HL-60/S4 (cell line): ENCODE measurements at regions not wholly inside any gene's neighbourhood (a gene's known extent, or its start where the extent isn't known, plus 50 kb on each side); places are given as distances from the start of the nearest gene placed in this dataset.
"Not testable (repeated sequence)": the region's sequence is repeated elsewhere in the genome, so short reads cannot be mapped to it uniquely, and the experiment has no call there.

Source experiments
- in situ Hi-C: fragments of 300-500 bp; cut with MboI; formaldehyde crosslinking; loops from 2 replicates; pipeline ENCODE4 v1.14.3; 2022; ENCODE audit warnings: low sequenced_read_pairs

DNA sequence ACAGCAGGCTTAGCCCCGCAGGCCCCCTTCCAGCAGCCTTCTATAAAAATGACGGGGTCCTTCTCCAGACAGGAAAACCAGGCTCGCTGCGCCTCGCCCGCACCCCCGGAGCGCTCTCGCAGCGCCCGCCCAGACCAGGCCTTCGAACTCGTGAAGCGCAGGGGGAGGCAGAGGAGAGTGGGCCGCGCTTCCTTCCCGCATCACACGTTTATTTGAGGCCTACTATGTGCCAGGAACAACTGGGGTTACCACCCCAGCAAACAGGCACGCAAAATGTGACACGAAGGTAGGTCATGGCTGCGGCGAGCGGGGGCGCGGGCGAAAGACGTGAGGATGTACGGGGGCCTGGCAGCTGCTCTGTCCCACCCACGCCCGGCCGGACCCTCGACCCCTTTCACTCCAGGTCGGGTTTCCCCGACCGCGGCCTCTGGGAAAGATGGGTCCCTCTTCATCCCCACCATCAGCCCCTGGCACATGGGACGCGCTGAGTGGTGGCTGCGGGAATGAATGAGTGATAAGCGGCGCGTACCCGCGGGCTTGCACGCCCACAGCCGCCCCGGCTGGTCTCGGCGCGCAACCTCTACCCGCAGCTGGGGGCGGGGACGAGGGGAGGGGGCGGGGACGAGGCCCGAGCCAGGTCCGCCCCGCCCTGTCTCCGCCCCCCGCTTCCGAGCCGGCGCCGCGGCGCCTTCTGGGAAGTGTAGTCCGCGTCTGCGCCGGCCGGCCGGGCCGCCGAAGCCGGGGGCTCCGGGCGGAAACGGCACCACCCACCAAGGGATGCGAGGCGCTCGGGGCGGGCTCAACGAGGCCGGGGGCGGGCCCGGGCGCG lies 59.1 kb downstream of the ZNF467 start:
- in situ Hi-C loops: no loop called here

GRCh38 chr7:149713731-149714068 lies 59.7 kb downstream of the ZNF467 start:
- in situ Hi-C loops: no loop called here

DNA sequence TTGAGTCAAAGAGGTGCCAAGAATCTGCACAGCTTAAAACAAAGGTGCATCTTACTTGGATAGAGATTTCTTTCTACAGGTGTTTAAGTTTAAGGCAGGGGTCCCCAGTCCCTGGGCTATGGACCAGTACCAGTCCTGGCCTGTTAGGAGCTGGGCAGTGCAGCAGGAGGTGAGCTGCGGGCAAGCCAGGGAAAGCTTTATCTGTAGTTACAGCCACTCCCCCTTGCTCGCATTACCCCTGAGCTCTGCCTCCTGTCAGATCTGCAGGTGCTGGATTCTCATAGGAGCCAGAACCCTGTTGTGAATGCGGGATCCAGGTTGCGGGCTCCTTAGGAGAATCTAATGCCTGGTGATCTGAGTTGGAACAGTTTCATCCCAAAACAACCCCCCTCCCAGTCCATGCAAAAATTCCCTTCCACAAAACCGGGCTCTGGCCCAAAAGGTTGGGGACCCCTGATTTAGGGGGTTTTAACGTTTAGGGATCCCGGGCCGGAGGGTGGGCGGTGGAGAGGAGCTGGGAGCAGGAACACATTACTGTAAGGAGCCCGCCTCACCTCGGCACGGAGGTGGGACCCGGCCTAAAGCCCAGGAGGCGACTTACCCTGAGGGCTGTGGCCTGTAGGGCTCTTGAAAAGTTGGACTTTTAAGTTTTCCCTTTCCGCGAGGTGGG lies 60.2 kb downstream of the ZNF467 start:
- in situ Hi-C loops: no loop called here

DNA sequence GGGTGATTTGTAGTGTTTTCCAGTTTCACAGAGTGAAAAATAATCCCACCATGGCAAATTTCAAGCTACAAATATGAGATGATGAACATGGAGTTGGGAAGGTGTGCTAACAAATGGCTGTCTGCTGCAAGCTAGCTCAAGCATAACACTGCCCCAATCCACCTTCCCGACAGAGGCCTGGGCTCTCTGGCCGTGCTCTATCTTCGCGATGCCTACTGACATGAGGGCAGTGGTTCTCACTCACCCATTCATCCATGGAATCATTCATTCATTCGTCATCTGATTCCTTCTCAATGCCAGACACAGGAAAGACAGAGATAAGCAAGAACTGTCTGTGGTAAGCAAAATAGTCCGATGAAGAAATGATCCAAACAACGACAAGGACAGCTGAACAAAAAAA lies 65.4 kb downstream of the ZNF467 start:
- in situ Hi-C loops: no loop called here

- in situ Hi-C loops: no loop called here
These were observed 65.9 kb downstream of the ZNF467 start for GRCh38 chr7:149707448-149707886.

DNA sequence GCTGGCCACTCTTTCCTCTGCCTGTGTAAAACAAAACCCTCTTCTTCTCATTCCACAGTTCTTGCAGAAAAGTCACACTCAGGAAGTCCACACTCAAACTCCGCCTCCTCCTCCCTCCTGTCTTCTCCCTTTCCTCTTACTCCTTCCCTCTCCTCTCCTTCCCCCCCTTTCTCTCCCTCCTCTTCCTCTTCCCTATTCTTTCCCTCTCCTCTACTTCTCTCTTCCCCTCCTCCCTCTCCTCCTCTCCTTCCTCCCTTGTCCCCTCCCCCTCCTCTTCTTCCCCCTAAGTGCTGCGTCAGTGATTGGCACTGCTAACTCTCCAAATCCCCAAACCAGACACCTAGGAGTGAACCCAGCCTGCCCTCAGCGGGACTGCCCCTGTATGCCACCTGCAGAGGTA lies 67.0 kb downstream of the ZNF467 start:
- in situ Hi-C loops: no loop called here

DNA sequence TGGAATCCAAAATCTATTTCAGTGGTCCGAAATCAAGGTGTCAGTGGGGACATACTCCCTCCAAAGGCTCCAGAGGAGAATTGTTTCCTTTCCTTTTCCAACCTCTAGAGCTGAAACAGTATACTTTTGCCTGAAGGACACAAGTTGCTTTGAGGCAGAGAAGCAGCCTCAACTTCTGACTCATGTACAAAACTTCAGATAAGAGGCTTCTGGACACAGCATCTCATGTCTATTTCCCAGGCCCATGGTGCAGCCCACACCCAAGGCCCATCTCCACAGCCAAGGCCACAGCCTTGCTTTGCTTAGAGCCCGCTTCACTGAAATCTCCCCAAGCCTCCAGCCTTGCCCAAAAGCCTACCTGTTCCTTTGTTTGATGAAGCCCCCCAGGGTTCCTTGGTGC lies 68.9 kb downstream of the ZNF467 start:
- in situ Hi-C loops: no loop called here

DNA sequence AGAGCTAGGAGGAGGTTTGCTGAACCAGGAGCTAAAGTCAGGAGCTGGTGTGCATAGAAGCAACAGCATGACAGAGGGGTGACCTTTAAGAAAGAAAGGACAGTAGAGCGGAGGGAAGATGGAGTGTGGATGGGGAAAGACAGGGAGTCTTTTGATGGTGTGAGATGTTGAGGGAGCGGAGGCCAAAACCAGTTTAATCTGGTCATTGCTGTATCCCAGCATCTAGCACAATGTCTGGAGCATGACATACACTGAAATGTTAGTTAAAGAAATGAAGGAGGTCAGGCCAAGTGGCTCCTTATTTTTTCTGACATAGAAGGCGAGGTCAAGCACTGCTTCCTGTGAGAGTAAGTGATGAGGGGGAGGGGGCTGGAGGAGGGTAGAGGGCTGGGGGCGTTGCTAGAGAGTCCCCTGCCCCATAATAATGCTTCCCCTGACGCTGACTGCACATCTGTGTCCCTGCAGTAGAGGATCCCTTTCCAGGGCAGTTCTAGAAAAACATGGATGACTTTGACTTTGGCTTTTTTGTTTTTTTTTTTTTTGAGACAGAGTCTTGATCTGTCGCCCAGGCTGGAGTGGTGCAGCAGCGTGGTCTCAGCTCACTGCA lies 70.2 kb downstream of the ZNF467 start:
- in situ Hi-C loops: no loop called here

- in situ Hi-C loops: no loop called here
These were observed 71.7 kb downstream of the ZNF467 start for GRCh38 chr7:149701495-149702240.

GRCh38 chr7:149697767-149698166 lies 75.6 kb downstream of the ZNF467 start:
- in situ Hi-C loops: not testable (repeated sequence)

GRCh38 chr7:149696280-149696679 lies 77.1 kb downstream of the ZNF467 start:
- in situ Hi-C loops: no loop called here

- in situ Hi-C loops: no loop called here
These were observed 80.8 kb downstream of the ZNF467 start for GRCh38 chr7:149692557-149692982.

DNA sequence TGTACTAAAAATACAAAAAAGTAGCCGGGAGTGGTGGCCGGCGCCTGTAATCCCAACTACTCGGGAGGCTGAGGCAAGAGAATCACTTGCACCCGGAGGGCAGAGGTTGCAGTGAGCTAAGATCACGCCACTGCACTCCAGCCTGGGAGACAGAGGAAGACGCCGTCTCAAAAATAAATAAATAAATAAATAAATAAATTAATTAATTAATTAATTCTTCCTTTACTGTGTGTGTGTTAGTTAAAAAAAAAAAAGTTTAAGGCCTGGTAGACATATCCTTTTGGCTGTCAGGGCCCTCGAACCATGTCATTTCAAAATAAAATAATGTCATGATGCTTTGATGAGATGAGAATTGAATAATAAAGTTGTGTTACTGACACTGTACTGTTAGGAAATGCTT lies 81.3 kb downstream of the ZNF467 start:
- in situ Hi-C loops: no loop called here

DNA sequence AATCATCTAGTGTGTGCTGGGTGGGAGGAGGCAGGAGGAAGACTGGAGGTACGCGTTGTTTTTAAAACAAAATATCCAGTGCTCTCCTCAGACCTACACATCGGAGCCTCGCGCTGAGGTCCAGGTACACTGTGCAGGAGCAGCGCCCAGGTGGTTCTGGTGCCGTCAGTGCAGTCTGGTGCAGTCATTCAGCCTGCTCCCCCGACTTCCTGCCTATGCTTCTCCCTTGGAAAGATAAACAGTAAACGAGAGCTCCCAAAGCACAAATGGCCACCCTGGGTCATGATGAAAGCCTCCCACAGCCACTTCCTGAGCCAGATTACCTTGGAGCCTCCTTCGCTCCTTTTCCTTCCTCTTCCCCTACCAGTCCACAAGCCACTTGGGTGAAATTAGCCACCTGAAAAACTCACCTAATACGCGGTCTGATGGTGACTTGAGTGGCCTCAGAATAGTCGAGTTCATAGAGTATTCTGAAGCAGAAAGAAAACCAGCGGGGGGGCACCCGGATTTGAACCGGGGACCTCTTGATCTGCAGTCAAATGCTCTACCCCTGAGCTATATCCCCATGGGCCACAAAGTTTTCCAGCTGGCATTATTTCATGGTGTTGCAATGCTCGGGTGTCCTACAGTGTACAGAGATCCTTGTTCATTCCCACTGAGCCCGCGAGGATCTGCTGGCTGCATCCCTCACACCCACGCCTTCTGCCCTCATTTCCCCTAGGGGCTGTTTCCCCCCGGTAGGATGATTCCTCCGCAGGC lies 82.5 kb downstream of the ZNF467 start:
- in situ Hi-C loops: no loop called here

DNA sequence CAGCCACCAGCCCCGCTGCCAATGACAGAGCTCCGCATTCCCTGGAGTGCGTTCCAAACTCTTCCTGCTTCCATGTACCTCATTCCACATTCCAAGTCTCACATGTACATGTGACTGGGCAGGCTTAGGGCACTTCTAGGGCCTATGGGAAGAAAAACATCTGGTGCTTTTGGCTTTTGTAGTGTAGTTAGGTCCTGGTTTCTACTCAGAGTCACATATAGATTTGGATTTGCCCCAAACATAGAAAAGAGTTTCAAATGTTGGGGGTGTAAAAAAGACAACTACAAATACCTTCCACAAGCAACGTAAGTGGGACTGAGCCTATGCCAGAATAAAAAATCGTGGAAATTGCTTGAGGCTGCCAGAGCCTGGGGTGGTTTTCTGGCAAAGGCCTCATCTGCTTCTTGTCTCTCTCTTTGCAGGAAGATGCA lies 84.1 kb downstream of the ZNF467 start:
- in situ Hi-C loops: no loop called here

DNA sequence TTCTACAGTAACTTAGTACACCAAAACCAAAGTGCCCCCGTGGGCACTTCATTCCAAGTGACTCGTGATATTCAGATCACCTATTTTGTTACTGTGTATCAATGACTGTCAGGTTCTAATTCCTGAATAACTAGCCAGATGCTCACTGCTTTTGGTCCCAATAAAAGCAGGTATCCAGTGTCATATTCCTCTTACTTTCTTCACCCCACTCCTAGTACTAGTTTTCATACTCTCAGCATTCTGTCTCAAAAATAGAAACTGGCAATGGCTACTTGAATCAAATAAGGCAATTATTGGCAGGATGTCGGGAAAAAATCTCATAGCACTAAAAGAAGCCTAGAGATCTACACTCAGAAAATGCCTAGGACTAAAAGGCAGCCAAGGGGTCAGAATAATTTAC lies 84.6 kb downstream of the ZNF467 start:
- in situ Hi-C loops: no loop called here

GRCh38 chr7:149687820-149688219 lies 85.6 kb downstream of the ZNF467 start:
- in situ Hi-C loops: not testable (repeated sequence)

DNA sequence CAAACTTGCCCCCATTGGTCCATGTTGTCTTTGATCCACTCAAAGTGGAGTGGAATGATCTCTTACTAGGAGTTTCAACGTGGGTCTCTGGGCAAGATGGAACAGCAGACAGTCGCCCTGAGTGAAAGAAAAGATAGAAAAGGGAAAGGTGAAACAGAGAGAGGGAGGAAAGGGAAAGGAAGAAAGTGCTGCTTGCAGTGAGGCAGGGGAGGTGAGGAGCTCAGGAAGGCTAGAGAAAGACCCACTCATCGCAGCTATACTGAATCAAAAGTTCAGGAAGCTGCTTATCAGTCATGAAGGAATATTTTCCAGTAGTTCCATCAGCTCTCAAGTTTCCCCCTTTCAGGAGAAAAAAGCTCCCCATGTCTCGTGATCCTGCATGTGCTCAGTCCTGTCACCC lies 86.9 kb downstream of the ZNF467 start:
- in situ Hi-C loops: no loop called here

DNA sequence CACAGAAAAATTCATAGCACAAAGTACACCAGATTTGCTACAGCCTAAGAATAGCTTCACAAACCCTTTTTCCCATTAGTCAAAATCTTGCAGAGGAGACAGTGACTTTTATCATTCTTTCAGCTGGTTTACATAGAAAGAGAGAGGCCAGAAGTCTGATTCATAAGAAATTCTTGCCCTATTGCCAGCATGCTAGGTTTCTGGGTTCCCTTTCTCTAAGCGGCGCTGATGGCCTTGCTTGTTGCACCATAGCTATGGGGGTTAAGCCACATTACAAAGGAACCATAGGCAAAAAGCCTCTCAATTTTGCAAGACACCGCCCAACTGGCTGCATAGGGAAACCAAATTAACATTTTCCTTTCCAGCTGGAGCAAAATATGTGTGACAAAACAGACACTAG lies 87.4 kb downstream of the ZNF467 start:
- in situ Hi-C loops: no loop called here

- in situ Hi-C loops: no loop called here
These were observed 87.9 kb downstream of the ZNF467 start for GRCh38 chr7:149685455-149685854.

DNA sequence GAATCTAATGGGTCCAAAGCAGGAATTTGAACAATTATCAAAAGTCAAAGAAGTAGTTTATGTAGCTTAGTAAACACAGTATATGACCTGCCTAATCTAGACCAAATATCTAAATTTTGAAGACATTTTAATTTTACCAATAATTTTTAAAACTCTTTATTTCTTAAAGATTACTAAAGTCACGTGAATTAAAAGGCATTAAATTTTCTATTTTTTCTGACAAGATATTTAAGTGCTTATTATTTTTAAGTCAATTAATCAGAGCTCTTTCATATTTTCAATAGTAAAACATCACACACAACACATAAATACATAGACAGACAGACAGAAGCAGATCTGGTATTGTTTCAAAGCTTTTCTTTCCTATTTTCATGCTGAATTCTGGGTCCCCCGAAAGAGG lies 89.5 kb downstream of the ZNF467 start:
- in situ Hi-C loops: no loop called here
